GM12892 (cell line): ENCODE measurements at regions not wholly inside any gene's neighbourhood (a gene's known extent, or its start where the extent isn't known, plus 50 kb on each side); places are given as distances from the start of the nearest gene placed in this dataset.

Experiments used
- POLR2A ChIP-seq: IDR thresholded peaks from 2 replicates; pipeline ENCODE4 v1.6.1; 2011; ENCODE audit warnings: low read depth, low read length, control low read depth
- POLR2AphosphoS5 ChIP-seq: IDR thresholded peaks from 2 replicates; pipeline ENCODE4 v1.6.1; 2011; ENCODE audit warnings: low read depth, low read length, control low read depth
- TAF1 ChIP-seq: IDR thresholded peaks from 2 replicates; pipeline ENCODE4 v1.6.1; 2011; ENCODE audit warnings: low read depth, mild to moderate bottlenecking, control low read depth, low read length, borderline replicate concordance

DNA sequence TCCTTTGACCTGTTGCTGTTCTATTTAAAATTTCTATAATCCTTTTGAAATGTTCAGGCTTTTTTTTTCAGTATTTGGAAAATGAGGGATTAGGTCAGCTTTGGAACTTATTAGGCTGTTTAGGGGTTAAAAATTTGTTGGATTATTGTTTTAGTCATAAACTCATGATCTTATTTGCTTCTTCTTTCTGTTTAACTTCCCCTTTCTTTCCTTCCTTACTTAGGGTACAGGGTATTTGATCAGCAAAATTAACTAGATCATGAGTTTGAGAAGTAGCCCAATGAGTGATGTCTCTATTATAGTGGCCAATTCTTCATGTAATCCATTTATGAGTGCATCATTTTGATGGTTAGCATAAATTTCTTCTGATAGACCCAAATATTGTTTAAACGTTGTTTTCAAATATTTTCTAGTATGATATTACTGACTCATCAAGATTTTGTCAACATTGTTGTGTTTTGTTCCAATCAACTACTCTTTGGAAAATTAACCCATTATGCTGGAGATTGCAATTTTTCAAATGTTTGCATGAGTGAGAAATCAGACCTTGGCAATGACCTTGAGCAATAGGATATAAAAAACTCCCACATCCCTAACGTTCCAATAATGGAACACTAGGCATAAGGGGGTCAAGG is 94.4 kb downstream of the OTOR start:
- TF ChIP-seq POLR2AphosphoS5 (no peak), POLR2A (no peak), TAF1 (no peak)
